Right renal cortex interstitium (tissue), 3 donors: ENCODE measurements at regions not wholly inside any gene's neighbourhood (a gene's known extent, or its start where the extent isn't known, plus 50 kb on each side); places are given as distances from the start of the nearest gene placed in this dataset.

ENCODE experiments used
- DNase-seq, 3 donors: peaks; one replicate each; pipeline ENCODE4 v3.0.0-alpha.2; 2013; ENCODE audit warnings: low read depth in 3 of 3, low spot score in 2 of 3

DNA sequence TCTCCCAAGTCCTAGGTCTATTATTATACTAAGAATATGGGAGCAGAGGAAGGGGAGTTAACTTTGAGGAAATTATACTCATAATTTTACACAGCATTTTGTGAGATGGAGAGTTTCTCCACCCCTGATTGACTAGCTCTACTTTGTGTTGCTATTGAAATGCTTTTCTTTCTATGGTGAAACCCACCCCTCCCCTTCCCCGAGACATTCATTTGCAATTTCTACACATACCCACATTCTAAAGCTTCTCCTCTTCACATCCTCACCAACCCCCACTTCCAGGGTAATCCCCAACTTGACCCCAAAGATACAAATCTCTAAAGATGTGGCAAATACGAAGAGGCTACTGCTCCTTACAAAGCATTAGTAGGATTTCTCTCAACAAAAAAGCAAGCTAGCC lies 992.2 kb downstream of the BCL11A start:
- no peak for DNase-seq

DNA sequence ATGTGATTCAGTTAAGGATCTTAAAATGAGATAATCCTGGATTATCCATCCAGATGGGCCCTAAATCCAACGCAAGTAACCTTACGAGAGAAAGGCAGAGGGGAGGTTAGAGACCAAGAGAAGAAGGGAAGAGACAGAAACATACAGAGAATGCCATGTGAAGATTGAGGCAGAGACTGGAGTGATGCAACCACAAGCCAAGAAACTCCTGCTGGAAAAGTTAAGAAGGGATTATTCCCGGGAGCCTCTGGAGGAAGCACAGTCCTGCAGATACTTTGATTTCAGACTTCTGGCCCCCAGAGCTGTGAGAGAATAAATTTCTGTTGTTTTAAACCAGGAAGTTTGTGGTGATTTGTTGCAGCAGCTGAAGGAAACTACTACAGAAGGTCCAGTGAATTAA lies 992.7 kb downstream of the BCL11A start:
- DNase-seq = no peak

DNA sequence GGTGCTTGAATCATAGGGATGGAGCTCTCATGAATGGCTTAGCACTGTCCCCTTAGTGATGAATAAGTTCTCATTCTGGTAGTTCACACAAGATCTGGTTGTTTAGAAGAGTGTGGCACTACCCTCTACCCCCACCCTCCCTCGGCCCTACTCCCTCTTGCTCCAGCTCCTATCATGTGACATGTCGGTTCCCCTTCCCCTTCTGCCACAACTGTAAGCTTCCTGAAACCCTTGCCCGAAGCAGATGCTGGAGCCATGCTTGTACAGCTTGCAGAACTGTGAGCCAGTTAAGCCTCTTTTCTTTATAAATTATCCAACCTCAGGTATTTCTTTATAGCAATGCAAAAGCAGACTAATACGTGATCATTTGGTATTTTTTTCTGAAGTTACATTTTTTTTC lies 1012.6 kb downstream of the BCL11A start:
- no peak for DNase-seq

DNA sequence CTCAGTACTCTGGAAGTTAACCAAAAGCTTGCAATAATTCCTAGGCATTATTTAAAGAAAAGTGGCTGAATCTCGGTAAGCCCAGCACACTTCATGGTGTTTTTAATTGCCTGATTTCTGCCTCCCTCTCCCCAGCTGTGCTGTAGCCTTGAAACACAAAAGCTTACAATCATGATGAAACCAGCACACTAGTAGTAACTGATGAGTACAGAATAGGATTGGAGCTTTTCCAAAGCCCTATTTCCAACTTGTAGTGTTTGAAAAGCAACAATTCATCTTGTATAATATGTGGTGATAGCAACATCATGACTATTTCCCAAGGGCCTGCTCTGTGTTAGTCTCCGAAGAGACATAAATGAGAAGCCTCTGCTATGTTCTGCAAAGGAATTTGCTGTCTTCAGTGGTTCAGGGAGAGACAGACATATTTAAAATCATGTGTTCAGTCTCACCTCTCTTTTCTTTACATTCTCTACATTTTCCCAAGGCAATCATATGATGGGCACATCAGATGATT lies 1015.0 kb downstream of the BCL11A start:
- no peak for DNase-seq

DNA sequence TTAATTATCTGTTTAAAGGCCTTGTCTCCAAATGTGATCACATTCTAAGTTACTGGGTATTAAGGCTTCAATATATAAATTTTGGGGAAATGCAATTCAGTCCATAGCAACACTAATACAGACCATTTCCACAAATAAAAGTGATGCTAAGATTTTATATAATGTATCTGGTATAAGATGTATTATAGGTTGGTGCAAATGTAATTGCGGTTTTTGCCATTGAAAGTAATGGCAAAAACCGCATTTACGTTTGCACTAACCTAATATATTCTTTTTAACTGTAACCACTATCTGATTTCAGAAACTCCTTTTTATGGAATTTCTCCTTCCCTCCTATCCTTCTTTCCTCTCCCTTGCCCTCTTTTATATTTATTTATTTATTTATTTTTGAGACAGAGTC lies 1020.6 kb downstream of the BCL11A start:
- DNase-seq = no peak

DNA sequence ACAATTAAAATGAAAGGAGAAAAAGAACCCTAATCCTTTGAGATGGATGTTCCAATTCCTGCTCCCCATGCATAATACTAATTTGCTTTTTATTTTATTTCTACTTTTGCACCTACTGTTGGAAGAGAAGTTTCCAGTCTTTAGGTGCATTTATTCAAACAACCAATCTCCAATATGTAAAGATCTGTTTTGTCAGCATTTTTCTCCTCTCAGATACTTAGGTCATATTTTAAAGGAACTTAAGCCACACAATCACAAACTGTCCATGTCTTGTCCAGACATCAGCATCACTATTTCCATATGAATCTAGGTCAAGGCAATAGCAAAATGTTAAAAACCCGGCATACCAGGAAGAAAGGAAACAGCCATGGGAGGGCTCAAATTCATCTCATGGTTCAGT lies 1023.2 kb downstream of the BCL11A start:
- DNase-seq = no peak

DNA sequence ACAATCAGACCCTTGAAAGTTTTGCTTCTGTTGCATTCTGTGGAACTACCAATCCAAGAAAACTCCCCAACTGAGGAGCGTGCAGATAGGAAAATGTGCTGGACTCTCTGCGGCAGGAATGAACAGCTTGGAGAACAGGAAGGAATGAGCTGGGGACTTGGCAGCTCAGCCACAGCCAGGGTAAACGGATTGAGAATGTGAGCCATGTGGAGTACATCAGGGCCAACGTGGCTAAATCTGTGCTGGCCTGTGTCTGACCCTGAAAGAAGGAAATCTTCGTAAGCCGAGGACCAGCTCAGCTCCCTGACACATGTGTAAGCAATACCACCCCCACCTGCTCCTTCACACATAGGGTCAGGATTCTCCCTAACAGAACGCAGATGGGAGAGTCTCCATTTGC lies 1023.7 kb downstream of the BCL11A start:
- no peak for DNase-seq

DNA sequence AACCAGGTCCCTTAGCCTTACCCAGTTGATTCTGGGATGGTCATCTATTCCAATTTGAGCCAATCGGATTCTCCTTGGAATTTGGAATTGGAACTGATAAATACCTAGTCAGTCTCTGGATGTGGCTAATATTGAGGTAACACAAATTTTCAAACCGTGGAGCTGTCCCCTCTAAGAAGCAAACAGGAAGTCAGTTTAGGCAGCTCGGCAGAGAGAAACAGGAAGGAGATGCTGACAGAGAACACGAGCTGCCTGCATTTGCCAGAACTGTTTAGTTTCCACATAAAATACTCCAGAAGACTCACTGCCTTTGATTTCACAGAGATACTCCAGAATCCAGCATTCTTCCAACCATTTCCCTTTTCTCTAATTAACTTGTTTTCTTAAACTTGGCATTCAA lies 1024.9 kb downstream of the BCL11A start:
- DNase-seq = no peak

DNA sequence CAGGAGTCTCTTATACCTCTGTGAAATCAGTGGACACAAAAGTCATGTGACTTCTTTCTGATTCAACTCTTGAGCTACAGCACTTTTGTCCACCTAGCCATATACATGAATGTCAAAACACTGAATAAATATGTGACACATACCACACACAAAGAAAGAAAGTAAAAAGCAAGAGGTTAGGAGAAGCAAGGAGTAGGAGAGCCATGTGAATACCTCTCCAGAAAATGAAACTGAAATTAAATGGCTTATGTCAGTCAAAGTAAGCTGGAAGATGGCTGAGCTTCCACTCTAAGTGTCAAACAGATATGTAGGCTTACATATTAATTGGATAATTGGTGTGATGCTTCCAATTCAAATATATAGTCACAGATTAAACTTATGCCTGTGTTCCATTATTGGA lies 1050.5 kb downstream of the BCL11A start:
- DNase-seq = no peak

DNA sequence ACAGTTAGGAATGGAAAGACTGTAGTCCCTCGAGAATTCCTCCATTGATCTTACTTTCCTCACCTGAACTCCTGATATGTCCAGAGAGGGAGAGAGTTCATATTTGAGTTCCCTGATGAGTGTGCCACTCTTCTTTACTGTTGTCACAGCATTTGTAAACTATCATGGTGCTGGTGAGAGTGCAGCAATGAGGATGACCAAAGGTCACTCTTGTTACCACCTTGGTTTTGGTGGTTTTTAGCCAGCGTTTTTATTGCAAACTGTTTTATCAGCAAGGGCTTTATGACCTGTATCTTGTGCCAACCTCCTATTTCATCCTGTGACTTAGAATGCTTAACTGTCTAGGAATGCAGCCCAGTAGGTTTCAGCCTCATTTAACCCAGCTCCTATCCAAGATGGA lies 1062.5 kb downstream of the BCL11A start:
- no peak for DNase-seq

DNA sequence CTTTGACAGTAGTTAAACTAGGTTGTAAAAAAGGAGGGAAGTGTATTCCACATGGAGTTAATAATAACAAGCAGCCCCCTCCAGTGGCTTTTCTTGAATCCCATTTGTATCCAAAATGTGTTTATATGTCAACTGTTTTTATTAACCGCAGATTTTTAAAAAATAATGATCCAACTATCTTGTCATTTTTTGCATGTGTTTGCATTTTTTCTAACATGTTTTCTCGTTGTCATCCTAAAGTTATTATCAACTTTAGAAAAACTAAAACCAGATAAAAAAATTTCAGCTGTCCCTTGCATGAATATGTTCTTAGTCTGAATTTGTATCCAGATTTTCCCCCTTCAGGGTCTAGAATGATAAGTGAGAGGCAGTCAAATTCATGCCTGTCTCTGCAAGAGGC lies 1063.3 kb downstream of the BCL11A start:
- DNase-seq = no peak

DNA sequence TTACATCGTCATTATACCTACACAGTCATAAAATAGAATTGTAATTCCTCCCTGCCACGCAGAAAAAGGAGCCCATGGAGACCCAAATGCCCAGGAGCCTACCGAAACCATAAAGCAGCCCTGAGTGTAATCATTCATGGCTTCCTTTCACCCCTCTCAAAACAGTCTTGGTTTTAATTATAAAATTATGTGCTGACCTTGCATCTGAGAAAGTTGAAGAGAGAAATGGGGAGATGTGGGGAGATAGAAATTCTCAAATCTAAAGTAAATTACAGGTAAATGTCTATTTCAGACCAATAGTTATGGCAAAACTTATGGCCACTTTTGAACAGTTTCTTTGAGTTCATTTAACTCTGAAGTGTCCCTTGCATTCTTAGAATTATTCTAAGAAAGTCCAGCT lies 1068.8 kb downstream of the BCL11A start:
- DNase-seq = no peak

DNA sequence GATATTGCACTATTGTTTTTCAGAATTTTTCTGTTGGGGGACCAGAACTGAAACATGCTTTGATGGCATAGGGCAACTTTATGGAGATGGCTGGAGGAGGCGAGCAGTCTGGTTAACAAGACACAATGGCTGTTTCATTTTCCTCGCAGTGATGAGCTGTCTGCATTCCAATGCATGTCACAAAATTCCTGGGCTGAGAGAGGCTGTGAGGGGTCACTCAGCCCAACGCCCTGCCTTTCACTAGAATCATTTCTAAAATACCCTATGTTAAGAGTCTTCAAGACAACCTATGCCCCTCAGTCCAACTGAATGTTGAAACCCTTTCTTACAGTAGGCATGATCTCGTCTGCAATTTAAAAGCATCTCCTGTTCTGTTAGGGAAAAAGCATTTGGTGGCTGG lies 1090.0 kb downstream of the BCL11A start:
- no peak for DNase-seq

DNA sequence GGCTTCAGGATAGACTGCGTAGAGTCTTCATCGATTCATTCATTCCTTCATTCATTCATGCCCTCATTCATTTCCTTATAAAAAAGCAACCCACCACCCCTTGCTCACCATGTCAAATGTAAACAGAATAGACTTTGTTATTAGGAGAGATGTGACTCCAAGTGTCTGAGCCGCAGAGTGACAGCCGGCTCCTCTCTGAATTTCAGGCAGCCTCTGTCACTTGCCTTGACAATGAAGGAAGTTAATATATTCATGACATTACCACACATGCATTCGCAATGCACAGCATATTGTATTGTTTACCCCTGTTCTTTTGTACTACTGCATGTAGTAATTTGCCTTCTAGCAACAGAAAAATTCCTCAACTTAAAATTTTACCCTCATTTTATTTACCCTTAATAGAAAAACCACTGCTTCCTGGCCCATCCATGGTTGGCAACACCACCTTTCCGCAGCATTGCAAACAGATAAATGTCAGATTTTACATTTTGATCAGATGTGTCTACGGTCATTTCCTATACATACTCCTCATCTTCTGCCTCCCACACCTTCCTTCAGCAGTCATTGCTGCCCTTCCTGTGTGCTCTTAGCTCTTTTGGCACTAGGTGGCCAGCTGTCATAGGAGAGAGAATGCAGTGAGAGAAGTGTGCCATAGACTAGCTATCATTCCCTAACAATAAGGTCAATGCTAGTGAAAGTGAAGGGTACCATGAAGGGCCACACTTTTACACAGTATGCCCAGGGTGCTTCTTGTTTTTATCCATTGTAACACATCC lies 1090.8 kb downstream of the BCL11A start:
- no peak for DNase-seq

DNA sequence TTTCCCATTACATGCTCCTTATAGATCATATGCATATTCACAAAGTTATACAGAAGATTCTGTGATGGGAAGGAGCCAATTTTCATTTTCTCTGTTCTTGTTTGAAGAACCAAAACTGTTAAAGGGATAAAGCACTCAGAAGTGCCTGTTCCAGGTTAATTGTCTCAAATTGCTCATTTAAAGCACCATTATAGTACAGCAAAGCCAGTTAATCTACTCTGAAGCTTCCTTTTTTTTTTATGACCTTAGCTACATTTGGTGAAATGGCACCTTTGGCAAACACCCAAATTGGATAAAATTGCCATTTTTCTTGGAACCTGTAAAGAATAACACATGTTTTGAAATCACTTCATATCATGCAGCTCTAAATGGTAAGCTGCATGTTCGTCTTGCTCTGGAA lies 1092.3 kb downstream of the BCL11A start:
- no peak for DNase-seq

DNA sequence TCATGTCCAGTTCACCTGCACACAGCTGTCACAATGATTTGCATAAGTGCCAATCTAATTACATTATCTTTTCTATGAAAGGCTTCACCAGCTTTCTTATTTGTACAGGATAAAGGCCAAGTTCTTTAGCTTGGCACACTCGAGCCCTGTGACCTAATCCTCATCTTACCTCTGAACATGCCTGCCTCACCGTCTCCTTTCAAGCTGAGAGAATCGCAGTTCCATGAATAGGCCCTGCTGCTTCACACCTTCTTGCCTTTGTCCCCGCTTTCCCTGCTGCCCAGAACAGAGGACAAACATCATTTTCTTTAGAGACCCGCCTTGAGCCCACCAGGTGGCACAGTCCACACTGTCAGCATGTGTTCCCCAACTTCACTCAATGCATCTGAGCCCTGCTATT lies 1094.7 kb downstream of the BCL11A start:
- no peak for DNase-seq

DNA sequence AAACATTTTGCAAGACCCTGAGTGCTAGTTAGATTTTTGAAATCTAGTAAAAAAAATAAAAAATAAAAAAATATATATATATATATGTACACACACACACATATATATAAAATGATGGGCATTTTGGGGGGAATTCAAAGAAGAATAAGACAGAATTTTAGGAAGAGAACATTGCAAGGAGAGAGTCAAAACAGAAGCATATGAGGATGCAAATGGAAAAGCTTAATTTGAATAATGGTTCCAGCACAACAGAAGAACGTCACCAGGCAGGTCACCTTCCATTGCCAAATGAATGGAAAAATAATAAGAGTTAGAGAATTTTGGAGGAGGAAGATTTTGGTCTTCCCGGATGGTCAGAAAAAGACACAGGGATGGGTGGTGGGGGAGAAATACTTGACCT lies 1097.2 kb downstream of the BCL11A start:
- no peak for DNase-seq

DNA sequence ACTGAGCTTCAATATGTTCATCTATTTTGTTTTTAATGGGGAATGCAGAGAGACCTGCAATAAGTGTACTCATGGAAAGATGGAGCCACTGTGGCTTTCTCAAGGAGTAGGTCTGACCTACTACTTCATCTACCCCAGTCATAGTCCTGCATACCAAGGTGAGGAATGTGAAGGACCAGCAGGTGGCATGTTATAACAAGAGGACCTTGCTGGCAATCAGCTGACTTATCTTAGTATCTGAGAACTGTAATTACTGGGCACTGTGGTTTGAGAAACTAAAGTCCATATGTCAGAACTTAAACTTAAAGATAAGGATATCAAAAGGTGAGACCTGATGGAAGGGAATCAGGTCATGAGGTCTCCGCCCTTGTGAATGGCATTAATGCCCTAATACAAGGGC lies 1104.2 kb downstream of the BCL11A start:
- no peak for DNase-seq

DNA sequence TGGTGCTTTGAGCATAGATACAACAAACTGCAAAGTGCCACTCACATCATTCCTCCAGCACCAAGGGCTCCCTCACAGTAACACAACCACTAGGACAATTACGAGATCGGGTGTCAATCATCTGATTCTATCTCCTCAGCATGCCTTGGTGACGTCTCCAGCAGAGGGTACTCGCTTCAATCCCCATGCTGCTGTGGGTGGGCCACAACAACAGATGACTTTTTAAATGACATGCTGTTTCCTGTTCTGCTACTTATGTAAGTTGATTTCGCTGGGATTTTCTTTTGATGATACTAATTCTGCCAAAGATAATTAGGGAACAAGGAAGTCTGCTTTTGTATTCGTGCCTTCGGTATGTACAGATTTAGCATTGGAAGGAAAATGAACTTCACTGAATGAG lies 1113.0 kb downstream of the BCL11A start:
- no peak for DNase-seq

DNA sequence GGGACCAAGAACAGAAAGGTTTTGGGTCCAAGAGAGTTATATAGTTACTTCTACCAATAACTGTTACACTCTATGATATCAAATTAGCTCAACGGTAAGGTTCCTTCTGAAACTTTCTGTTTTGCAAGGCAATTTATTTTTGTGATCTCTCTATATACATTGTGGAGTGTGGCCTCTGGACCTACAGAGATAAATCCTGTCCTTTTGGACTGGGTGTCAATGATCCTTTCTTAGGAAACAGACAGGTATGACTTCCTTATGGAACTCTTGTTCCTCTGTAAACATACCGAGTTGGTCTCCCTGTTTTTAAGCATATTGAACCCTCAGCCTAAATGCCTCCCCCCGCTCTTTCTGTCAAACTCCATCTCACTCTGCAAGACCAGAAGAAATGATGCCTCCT lies 1117.8 kb downstream of the BCL11A start:
- no peak for DNase-seq

DNA sequence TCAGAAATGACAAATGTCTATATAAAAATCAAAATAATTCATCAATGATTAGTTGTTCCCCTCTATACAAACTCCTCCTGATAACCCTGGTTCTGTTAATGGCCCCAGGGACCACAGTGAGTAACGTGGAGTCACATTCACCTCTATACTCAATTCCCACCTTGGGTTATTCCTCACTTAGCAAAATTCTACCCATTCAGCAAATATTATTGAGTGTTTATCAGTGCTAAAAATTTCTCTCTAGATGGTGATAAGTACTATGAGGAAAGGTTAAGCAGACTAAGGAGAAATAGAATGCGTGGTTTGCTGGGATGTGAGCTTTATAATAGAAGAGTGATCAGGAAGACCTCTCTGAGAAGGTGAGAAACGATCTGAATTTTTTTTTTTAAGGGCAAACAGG lies 1124.5 kb downstream of the BCL11A start:
- DNase-seq = no peak

DNA sequence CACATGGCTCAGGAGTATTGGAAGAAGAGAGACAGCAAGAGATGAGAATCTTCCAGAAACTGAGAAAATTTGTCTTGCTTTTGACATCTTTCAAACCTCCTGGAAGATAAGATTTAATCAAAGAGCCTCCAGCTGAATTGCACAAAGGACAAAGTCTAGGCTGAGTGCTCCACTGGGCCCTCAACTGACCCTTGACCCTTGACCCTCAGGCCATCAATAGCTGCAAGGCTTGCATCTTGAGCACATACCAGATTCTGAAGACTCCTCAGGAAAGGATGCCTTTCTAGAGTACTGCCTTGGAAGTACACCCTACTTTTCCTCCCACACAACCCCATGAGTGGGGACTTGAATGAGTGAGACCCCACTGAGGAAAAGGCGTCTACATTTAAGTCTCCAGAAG lies 1125.5 kb downstream of the BCL11A start:
- DNase-seq = no peak

DNA sequence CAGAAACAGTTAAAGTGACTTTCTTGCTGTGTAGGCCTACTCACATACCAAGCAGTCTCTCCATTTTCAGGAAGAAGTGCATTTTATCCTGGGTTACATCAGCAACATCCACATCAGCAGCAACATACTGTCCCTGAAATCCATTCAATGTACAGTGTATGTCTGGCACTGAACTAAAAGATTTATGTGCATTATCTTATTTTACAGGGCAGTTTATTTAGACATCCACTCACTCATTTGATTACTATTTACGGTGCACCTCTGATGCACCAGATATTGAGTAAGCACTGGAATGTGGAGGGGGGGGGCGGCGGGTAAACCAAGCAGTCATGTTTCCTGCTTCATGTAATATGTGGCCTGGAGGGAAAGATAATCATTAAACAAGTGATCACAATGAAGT lies 1128.2 kb downstream of the BCL11A start:
- DNase-seq = no peak
